NCI-H510A (cell line): ENCODE measurements at regions not wholly inside any gene's neighbourhood (a gene's known extent, or its start where the extent isn't known, plus 50 kb on each side); places are given as distances from the start of the nearest gene placed in this dataset.

Experiments
- DNase-seq: peaks from one replicate; lab custom pipeline; 2025; lab: John Stamatoyannopoulos, UW

DNA sequence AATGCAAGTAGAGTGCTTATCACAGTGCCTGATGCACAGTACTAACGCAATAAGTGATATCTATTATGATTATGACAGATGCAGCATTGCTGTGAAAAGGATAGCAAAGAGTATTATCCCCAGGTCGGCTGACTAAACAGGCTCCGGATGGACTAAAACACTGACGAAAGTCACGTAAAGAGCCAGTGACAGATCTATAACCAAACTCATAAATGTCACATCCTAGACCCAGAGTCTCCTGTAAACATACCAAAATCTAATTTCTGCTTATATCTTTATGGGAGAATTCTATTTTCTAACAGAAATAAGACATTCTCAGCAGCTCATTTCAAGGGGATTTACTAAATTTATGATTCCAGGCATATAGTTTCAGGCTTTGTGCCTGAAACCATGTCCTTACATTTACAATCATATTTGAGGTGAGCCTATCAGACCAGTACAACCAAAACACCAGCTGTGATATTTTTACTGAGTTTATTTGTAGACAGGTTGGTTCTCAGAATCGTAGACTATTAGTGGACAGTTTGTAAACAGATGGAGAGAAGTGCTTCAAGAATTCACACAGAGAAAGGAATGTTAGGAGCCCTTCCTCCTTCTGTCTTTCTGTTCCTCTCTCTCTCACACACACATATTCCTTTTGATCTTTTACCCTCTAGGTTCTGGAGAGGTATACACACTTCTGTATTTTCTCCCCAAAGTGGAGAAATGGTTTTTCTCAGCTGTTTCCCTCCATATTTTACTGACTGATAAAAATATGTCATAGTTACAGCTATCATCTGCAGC lies 52.4 kb upstream of the WDR26 start:
- no peak for DNase-seq

GRCh38 chr1:224488806-224489499 lies 54.4 kb upstream of the WDR26 start:
- no peak for DNase-seq

GRCh38 chr1:224489534-224490365 lies 55.2 kb upstream of the WDR26 start:
- DNase-seq, result no peak

DNA sequence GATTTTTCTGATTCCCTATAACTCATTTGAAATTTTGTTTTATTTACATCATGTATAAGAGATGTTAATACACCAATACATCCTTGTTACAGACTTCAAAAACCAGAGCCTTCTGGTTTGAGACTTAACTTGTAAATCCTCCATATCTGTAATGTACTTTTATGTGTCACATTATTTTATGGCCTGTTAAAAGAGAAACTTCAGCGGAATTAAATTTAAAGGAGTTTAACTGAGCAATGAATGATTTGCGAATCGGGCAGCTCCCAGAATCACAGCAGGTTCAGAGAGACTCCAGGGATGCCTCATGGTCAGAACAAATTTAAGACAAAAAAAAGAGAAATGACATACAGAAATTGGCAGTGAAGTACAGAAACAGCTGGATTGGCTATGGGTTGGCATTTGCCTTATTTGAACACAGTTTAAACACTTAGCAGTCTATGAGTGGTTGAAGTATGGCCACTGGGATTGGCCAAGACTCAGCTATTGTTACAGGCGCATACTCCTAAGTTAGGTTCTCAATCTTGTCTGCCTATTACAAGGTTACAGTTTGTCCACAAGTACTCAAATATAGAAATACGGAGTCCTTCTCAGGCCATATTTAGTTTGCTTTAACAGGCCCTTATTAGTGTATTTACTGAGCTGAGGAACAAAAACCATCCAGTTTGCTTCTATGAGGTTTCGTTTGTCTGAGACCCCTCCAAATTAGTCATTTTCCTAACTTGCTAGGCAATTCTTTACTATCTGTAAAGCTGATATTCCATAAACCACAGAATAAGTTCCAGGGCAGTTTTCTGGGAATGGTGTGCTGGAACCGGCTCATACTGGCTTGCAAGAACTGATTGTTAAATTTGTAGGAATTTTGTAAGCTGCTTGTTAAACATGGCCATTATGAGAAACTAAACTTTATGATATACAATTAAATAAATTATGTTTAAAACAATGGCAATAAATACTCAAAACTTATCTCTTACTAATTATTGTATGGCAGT lies 56.2 kb upstream of the WDR26 start:
- no peak for DNase-seq

GRCh38 chr1:224492015-224492414 lies 57.4 kb upstream of the WDR26 start:
- DNase-seq, result no peak

GRCh38 chr1:224492632-224493031 lies 58.0 kb upstream of the WDR26 start:
- DNase-seq, result no peak

DNA sequence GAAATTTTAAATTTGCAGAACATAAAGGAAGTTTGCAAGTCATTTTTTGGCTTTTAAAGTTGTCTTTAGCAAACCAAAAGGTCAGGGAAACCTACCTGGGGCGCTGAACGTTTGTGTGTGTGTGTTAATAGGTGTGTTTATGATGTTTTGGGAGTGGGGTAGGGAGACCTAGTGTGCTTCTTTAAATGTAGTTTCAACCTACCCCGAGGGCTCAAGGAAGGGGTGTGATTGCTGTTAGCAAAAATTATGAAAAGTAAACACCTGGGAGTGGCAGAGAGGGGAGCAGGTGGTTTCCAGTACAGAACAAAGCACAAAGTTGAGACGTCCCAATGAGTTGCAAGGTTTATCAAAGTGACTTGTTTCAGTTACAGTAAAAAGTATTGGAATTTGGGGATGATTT lies 58.7 kb upstream of the WDR26 start:
- DNase-seq, result no peak

- no peak for DNase-seq
Observed at GRCh38 chr1:224494343-224494742, 59.7 kb upstream of the WDR26 start.

DNA sequence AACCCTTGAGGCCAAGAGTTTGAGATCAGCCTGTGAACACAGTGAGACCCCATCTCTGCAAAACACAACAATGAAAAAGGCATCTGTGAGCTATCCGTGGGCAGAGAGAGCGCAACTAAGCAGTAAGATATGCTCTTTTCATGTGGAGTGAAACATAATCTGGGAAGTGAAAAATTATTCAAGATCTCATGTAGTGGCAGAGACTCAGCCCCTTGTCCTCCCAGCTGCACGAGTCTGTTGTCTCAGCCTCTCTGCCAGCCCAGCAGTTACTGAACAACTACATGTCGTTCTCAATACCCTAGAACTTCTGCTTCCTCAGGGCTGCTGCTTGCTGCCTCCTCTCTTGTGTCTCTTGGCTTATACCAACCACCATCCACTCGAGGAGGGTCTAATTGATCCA lies 61.3 kb upstream of the WDR26 start:
- DNase-seq, result no peak

GRCh38 chr1:224496826-224497225 lies 62.2 kb upstream of the WDR26 start:
- no peak for DNase-seq

GRCh38 chr1:224497714-224498573 lies 63.3 kb upstream of the WDR26 start:
- no peak for DNase-seq

GRCh38 chr1:224498574-224499170 lies 64.1 kb upstream of the WDR26 start:
- DNase-seq, result no peak

DNA sequence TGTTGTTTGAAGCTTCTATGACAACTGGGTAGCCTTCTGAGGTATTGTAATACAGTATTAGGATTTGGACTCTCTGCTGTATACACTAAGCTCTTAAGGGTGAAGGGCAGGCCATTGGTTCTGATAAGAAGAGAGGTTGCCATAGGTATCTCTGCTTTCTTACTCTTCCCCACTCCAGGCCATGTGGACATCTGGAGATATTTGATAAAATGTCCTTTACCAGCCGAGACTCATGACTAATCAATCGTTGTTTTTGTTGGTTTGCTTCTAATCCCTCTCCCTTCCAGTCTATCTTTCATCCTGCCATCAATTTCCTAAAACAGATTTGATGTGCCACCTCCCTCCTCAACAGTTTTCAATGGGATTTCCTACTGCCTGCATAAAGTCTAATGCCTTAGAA lies 64.6 kb upstream of the WDR26 start:
- no peak for DNase-seq

DNA sequence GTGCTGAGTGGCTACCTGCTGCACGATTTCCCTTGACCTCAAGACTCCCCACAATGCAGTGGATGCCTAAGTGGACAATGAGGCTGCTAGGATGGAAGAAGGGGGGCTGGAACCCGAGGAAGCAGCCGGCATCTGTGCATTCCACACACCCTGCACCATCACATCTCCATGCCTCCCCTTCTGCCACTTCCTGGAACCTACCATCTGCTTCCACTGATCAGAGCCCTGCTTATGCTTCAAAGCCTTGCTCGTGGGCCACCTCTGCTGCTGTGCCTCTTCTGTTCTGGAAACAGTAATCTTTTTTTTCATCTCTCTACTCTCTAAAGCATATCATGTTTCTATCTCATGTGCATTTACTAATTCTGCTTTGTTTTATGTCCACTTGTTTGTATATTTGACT lies 66.2 kb upstream of the WDR26 start:
- DNase-seq, result no peak

GRCh38 chr1:224501836-224502235 lies 67.2 kb upstream of the WDR26 start:
- DNase-seq, result no peak

GRCh38 chr1:224502459-224503160 lies 68.0 kb upstream of the WDR26 start:
- DNase-seq, result no peak

DNA sequence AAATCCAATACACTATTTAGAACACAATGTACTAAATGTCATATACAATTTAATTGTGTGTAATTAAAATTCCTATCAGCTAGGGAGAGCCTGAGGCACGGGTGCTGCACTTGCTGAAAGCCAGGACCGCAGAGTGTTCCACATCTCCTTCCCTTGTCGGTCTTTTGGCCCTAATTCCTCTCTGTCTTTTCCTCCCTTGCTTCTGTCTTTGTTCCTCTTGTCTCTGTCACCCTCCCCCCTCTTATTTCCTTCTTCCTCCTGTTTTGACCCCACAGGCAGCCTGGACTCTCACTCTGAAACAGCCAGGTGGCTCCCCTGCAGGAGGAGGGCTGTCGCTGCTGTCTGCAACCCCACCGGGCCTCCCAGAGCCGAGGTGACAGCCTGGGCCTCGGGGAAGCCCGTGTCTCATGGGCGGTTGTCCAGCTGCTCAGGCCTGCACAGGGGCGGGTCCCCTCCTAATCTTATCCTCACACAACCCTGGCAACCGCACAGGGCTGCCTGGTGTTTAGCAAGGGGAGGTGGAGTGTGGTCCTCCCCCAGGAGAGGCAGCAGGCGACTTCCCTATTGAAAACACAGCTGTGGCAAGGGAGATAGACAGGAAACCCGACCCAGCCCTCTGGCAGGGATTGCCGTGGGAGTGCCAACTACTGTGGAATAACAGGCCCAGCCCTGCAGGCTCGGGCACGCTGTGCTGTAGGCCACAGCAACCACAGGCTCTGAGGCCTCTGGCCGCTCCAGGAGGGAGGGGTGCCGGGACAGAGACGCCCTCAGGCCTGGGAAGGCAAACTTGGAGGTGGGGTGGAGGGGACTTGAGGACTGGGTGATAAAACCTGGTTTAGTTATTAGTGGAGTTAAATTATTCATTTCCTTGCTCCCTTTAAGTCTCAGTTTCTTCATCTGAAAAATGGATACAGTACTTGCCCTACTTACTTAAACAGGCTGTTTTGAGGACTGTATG lies 68.8 kb upstream of the WDR26 start:
- DNase-seq, result peak; percentile 75

DNA sequence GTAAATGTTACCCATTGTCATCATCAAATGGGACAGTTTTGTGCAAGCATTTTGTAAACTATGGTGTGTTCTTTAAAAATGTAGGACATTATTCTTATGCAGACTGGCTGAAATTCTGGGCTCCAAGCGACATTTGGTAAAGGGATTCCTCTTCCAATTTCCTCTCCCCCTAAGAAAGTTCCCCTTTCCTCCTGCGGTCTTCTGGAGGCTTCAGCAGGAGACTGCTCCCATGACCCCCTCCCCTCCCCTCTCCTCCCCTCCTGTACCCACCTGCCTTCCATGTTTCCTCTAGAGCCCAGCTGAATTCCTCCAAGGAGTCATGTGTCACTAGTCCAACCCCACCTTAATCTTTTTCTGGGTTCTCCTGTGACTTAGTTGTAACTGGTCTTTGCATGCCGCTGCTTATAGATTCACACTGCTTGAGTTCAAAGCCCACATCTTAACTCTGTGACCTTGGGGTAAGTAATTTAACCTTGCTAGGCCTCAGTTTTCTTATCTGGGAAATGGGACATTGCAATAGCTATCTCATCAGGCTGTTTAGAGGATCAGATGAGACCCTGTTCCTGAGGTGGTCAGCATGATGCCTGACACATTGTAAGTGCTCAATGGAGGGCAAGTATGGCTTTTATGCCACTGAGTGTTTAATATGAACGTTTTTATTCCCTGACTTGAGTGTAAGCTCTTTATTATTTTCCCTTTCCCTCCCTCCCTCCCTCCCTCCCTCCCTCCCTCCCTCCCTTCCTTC lies 69.9 kb upstream of the WDR26 start:
- DNase-seq, result no peak
